ENCODE measurements at regions not wholly inside any gene's neighbourhood (a gene's known extent, or its start where the extent isn't known, plus 50 kb on each side); places are given as distances from the start of the nearest gene placed in this dataset.

DNA sequence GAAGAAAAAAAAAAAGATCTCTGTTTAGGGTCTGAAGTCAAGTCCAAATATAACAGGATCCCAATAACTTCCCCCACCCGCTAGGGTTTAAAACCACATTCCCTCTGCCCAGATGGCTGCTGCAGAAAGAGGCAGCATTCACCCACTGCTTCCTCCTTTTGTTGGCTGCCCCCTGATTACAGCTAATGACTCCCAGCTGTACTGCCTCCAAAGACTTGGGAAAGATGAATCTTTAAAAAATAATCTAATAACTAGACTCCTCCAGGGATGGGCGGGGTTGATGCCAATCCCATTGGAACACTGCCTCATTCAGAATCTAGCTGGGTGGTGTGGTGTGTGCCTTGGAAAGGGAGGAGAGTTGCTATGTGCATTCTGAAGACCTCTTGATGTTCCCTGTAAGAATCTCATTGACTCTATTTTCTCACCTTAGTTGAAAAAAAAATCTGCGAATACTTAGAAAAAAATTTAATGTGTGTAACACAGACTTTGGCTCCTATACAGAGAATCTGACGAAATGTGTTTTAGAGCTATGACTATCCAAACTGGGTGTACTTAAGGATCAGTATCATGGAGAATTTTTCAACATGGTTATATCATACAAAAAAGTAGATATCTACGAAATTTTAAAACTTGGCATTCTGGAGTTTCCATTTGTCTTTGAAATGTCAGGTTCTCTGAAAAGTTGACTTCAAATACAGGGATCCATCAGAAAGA, 174.0 kb downstream of the RNF144B start:
- TF ChIP-seq POLR2A (IDR thresholded peaks at IDR 0.05) = no peak
- TF ChIP-seq, protein P1, sequence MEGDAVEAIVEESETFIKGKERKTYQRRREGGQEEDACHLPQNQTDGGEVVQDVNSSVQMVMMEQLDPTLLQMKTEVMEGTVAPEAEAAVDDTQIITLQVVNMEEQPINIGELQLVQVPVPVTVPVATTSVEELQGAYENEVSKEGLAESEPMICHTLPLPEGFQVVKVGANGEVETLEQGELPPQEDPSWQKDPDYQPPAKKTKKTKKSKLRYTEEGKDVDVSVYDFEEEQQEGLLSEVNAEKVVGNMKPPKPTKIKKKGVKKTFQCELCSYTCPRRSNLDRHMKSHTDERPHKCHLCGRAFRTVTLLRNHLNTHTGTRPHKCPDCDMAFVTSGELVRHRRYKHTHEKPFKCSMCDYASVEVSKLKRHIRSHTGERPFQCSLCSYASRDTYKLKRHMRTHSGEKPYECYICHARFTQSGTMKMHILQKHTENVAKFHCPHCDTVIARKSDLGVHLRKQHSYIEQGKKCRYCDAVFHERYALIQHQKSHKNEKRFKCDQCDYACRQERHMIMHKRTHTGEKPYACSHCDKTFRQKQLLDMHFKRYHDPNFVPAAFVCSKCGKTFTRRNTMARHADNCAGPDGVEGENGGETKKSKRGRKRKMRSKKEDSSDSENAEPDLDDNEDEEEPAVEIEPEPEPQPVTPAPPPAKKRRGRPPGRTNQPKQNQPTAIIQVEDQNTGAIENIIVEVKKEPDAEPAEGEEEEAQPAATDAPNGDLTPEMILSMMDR (IDR thresholded peaks at IDR 0.05) = no peak

All from upper lobe of left lung (tissue), 4 donors.